HEK293T (cell line): ENCODE measurements at regions not wholly inside any gene's neighbourhood (a gene's known extent, or its start where the extent isn't known, plus 50 kb on each side); places are given as distances from the start of the nearest gene placed in this dataset.

Experiments used
- ARNT ChIP-seq: fragments of 450-650 bp; IDR thresholded peaks from 2 replicates; pipeline ENCODE4 v1.6.1; 2017; ENCODE audit warnings: mild to moderate bottlenecking
- CTBP1 ChIP-seq: fragments of 450-650 bp; IDR thresholded peaks from 2 replicates; pipeline ENCODE4 v1.6.1; 2016; ENCODE audit warnings: borderline replicate concordance
- ELF4 ChIP-seq: fragments of 450-650 bp; IDR thresholded peaks from 2 replicates; pipeline ENCODE4 v1.6.1; 2017; ENCODE audit warnings: antibody characterized with exemption
- FOXA1 ChIP-seq: fragments of 450-650 bp; IDR thresholded peaks from 2 replicates; pipeline ENCODE4 v1.6.1; 2016; ENCODE audit warnings: mild to moderate bottlenecking
- FOXK2 ChIP-seq: fragments of 450-650 bp; IDR thresholded peaks from 2 replicates; pipeline ENCODE4 v1.6.1; 2016; ENCODE audit warnings: mild to moderate bottlenecking
- FOXM1 ChIP-seq: fragments of 450-650 bp; IDR thresholded peaks from 2 replicates; pipeline ENCODE4 v1.6.1; 2017; ENCODE audit warnings: mild to moderate bottlenecking, borderline replicate concordance
- HDGF ChIP-seq: fragments of 450-650 bp; IDR thresholded peaks from 2 replicates; pipeline ENCODE4 v1.6.1; 2017; ENCODE audit warnings: antibody characterized with exemption, borderline replicate concordance
- LEF1 ChIP-seq: fragments of 450-650 bp; IDR thresholded peaks from 2 replicates; pipeline ENCODE4 v1.6.1; 2017; ENCODE audit warnings: mild to moderate bottlenecking, borderline replicate concordance
- NFRKB ChIP-seq: fragments of 450-650 bp; IDR thresholded peaks from 2 replicates; pipeline ENCODE4 v1.6.1; 2016; ENCODE audit warnings: mild to moderate bottlenecking, moderate library complexity
- SP1 ChIP-seq: fragments of 450-650 bp; IDR thresholded peaks from 2 replicates; pipeline ENCODE4 v1.6.1; 2017
- SUZ12 ChIP-seq: fragments of 450-650 bp; IDR thresholded peaks from 2 replicates; pipeline ENCODE4 v1.6.1; 2016; ENCODE audit warnings: mild to moderate bottlenecking
- TARDBP ChIP-seq: fragments of 450-650 bp; IDR thresholded peaks from 2 replicates; pipeline ENCODE4 v1.6.1; 2016

DNA sequence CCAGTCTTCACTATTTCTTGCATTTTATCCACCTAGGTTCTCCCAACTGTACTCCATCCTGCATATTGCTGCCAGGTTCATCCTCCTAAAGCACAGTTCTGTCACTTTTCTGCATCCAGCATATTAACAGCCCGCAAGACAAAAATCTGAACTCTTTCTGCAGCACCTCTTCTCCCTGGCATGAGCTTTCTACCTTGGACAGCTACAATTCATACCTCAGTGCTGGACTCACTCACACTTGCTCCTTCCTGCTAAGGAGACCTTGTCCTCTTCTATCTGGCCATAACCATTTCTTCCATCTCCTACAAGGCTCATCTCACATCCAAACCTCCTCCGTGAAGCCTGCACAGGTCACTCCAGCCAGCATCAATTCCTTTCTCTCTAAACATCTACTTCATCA is 170.1 kb upstream of the GRIP1 start:
- no peak for TF ChIP-seq FOXM1
- no peak for TF ChIP-seq SP1
- no peak for TF ChIP-seq SUZ12
- no peak for TF ChIP-seq LEF1
- TF ChIP-seq ARNT = no peak
- no peak for TF ChIP-seq FOXK2
- TF ChIP-seq TARDBP = no peak
- no peak for TF ChIP-seq NFRKB
- no peak for TF ChIP-seq CTBP1
- TF ChIP-seq FOXA1 = no peak
- TF ChIP-seq HDGF = no peak
- no peak for TF ChIP-seq ELF4
